Mesendoderm (in vitro differentiated cells): ENCODE measurements at regions not wholly inside any gene's neighbourhood (a gene's known extent, or its start where the extent isn't known, plus 50 kb on each side); places are given as distances from the start of the nearest gene placed in this dataset.

Experiments
- DNase-seq: peaks from one replicate; pipeline ENCODE4 v3.0.0; 2013
- H2AK5ac ChIP-seq: 2 replicates; pipeline ENCODE4 v1.6.1; 2013; ENCODE audit warnings: low read length, inconsistent platforms
- H2BK120ac ChIP-seq: 2 replicates; pipeline ENCODE4 v1.6.1; 2013; ENCODE audit warnings: low read depth, mild to moderate bottlenecking, low read length, moderate library complexity, mixed read lengths
- H2BK15ac ChIP-seq: replicated peaks from 2 replicates; pipeline ENCODE4 v1.6.1; 2013; ENCODE audit warnings: low read depth, mild to moderate bottlenecking, moderate library complexity
- H2BK5ac ChIP-seq: 2 replicates; pipeline ENCODE4 v1.6.1; 2013; ENCODE audit warnings: low read length, inconsistent platforms
- H3K18ac ChIP-seq: 2 replicates; pipeline ENCODE4 v1.6.1; 2013; ENCODE audit warnings: mild to moderate bottlenecking, low read length, mixed read lengths
- H3K23ac ChIP-seq: one replicate; pipeline ENCODE4 v1.6.1; 2013; ENCODE audit warnings: low read length
- H3K27ac ChIP-seq: 2 replicates; pipeline ENCODE4 v1.5.1; 2013; ENCODE audit warnings: low read depth, mild to moderate bottlenecking, inconsistent platforms, low read length, moderate library complexity
- H3K27me3 ChIP-seq: 2 replicates; pipeline ENCODE4 v1.6.1; 2013; ENCODE audit warnings: low read length, control low read depth, mild to moderate bottlenecking, inconsistent platforms; ENCODE audit not compliant: insufficient read depth, poor library complexity
- H3K36me3 ChIP-seq: 2 replicates; pipeline ENCODE4 v1.6.1; 2013; ENCODE audit warnings: low read length, inconsistent platforms; ENCODE audit not compliant: control insufficient read depth, insufficient read depth
- H3K4ac ChIP-seq: one replicate; pipeline ENCODE4 v1.6.1; 2013; ENCODE audit warnings: low read depth, mild to moderate bottlenecking, low read length, moderate library complexity
- H3K4me1 ChIP-seq: 2 replicates; pipeline ENCODE4 v1.6.1; 2013; ENCODE audit warnings: low read depth, low read length, inconsistent platforms; ENCODE audit not compliant: control insufficient read depth
- H3K4me2 ChIP-seq: 2 replicates; pipeline ENCODE4 v1.6.1; 2013; ENCODE audit warnings: low read length
- H3K4me3 ChIP-seq: 2 replicates; pipeline ENCODE4 v1.5.1; 2013; ENCODE audit warnings: mild to moderate bottlenecking, low read length
- H3K56ac ChIP-seq: one replicate; pipeline ENCODE4 v1.6.1; 2013; ENCODE audit warnings: low read length
- H3K79me1 ChIP-seq: 2 replicates; pipeline ENCODE4 v1.6.1; 2013; ENCODE audit warnings: low read length, inconsistent platforms
- H3K79me2 ChIP-seq: 2 replicates; pipeline ENCODE4 v1.6.1; 2013; ENCODE audit warnings: mild to moderate bottlenecking, low read length; ENCODE audit not compliant: control insufficient read depth, insufficient read depth
- H3K9ac ChIP-seq: 2 replicates; pipeline ENCODE4 v1.6.1; 2013; ENCODE audit warnings: low read length, inconsistent platforms
- H4K5ac ChIP-seq: one replicate; pipeline ENCODE4 v1.6.1; 2013; ENCODE audit warnings: low read length
- H4K8ac ChIP-seq: one replicate; pipeline ENCODE4 v1.6.1; 2013; ENCODE audit warnings: low read depth, mild to moderate bottlenecking, control low read depth, low read length, moderate library complexity
- WGBS: extraction: QIAGEN DNeasy Blood & Tissue Kit; methylation state at CpG from one replicate; pipeline ENCODE4 v1.1.7; 2013; ENCODE audit warnings: low lambda C conversion rate, missing lambda C conversion rate; ENCODE audit not compliant: insufficient coverage; ENCODE audit errors: extremely low coverage; 5-methylcytosine and 5-hydroxymethylcytosine counted together

DNA sequence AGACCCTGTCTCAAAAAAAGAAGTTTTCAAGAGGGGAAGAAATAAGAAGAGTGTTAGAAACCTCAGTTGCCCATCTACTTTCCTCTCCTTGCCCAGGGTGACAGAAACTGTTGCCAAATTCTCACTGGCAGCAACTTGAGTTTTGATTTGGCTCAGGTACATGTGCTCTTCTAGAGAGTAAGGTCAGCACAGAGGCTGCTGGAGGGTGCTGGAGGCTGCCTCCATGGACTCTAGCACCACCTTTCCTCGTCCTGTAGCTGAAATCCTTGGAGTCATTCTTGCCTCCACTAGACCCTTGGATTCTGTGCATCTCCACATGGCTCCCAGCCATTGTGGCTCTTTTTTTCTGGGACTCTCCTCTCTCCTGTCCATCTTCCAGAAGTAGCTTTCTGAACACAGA, 149.1 kb downstream of the TM9SF2 start:
- H3K36me3 ChIP-seq = no peaks in the 10 kb centered on the region
- H3K18ac ChIP-seq = no peak overlapping the region
- no peaks in the 10 kb centered on the region for H3K4me1 ChIP-seq
- H3K4me2 ChIP-seq = no peak overlapping the region
- no peak overlapping the region for H2AK5ac ChIP-seq
- no peak overlapping the region for H3K4me3 ChIP-seq
- no peak overlapping the region for H3K23ac ChIP-seq
- no peak overlapping the region for H2BK15ac ChIP-seq
- no peak overlapping the region for H4K8ac ChIP-seq
- no peak overlapping the region for H3K27ac ChIP-seq
- H3K4ac ChIP-seq = no peak overlapping the region
- H3K27me3 ChIP-seq = no peaks in the 10 kb centered on the region
- no peaks in the 10 kb centered on the region for H3K79me2 ChIP-seq
- no CpG with 5 or more reads among the region's 1 CpG for WGBS
- no peak overlapping the region for H3K9ac ChIP-seq
- no peak overlapping the region for H3K56ac ChIP-seq
- H4K5ac ChIP-seq = no peak overlapping the region
- no peak for DNase-seq
- no peak overlapping the region for H2BK5ac ChIP-seq
- no peaks in the 10 kb centered on the region for H3K79me1 ChIP-seq
- no peak overlapping the region for H2BK120ac ChIP-seq

DNA sequence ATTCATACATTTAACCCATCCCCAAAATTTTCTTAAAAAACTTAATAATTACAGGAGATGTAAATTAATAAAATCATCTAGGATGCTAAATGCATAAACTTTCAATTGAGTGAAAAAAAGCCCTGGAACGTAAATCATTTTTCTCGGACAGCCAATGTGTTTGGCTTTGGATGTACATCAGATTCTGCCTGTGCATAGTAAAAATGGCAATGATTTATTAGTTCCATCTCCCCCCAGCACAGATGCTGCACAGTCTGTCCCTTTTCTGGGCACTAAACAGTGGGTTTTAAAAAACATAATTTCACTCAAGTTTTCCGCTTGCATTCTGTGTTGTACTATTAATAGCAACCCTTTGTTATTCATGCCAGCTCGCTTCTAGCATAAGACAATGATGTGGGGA, 147.7 kb downstream of the TM9SF2 start:
- H3K18ac ChIP-seq = no peak overlapping the region
- no CpG with 5 or more reads among the region's 4 CpGs for WGBS

DNA sequence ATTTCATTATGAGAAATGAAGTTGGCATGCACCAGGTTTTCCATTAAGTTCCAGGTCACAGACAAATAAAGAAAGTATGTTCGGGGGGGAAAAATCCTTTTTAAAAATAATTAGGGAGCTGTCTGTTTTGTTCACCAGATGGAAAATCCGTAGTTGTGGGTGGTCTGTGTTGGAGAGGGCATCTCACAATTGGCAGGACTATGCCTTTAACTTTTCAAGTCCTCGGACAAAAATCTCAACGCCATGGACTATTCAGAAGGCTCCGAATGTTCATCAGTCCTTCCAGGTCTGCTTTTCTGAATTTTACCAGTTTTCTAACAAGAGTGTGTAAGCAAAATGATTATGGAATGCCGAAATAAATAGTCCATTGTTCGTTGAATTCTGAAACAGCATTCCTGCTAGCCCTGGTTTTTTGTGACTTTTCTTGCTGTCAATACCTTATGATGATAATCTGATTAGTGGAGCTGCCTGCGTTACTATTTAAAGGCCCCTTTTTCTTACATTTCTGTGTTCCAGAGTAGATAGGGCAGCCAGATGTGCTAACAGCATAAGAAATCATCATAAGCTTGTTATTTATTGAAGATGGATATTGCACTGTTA, 146.9 kb downstream of the TM9SF2 start:
- H3K4me2 ChIP-seq = no peak overlapping the region
- H3K4ac ChIP-seq = no peak overlapping the region
- H3K56ac ChIP-seq = no peak overlapping the region
- no peak overlapping the region for H3K27ac ChIP-seq
- H3K4me3 ChIP-seq = no peak overlapping the region
- H2BK120ac ChIP-seq = no peak overlapping the region
- no peak for DNase-seq
- H2AK5ac ChIP-seq = no peak overlapping the region
- no peaks in the 10 kb centered on the region for H3K36me3 ChIP-seq
- H4K8ac ChIP-seq = no peak overlapping the region
- no peaks in the 10 kb centered on the region for H3K4me1 ChIP-seq
- H3K18ac ChIP-seq = no peak overlapping the region
- no peaks in the 10 kb centered on the region for H3K79me1 ChIP-seq
- no peak overlapping the region for H3K9ac ChIP-seq
- no peaks in the 10 kb centered on the region for H3K79me2 ChIP-seq
- no CpG with 5 or more reads among the region's 8 CpGs for WGBS
- no peak overlapping the region for H2BK15ac ChIP-seq
- H3K27me3 ChIP-seq = no peaks in the 10 kb centered on the region
- H3K23ac ChIP-seq = no peak overlapping the region
- no peak overlapping the region for H4K5ac ChIP-seq
- H2BK5ac ChIP-seq = no peak overlapping the region

More for the DNA sequence above, 147.7 kb downstream of the TM9SF2 start:
- Histone ChIP-seq H2BK15ac (no peak overlapping the region), H3K4me3 (no peak overlapping the region), H3K4me2 (no peak overlapping the region), H3K56ac (no peak overlapping the region), H3K9ac (no peak overlapping the region), H4K8ac (no peak overlapping the region), H2AK5ac (no peak overlapping the region), H3K79me2 (no peaks in the 10 kb centered on the region), H3K79me1 (no peaks in the 10 kb centered on the region), H4K5ac (no peak overlapping the region), H3K27me3 (no peaks in the 10 kb centered on the region), H2BK5ac (no peak overlapping the region), H3K36me3 (no peaks in the 10 kb centered on the region), H3K27ac (no peak overlapping the region), H3K23ac (no peak overlapping the region), H3K4ac (no peak overlapping the region), H3K4me1 (no peaks in the 10 kb centered on the region), H2BK120ac (no peak overlapping the region)
- no peak for DNase-seq

DNA sequence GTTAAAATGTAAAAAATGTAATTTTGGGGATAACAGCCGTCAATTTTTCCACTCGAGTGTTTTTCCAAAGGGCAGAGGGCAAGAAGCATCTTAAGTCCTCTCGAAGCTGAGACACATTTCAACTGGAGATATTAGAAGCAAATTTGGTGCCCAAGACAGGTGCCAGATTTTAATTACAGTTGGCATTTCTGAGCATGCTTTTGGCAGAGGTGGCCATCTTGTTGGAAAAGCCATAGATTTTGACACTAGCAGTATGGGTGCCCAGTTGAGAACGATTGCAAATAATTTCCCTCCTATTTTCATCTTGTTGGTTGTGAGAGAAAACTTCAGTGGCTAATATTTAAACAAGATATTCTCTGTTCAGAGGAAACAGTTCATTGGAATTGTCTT, 146.3 kb downstream of the TM9SF2 start:
- H3K4me3 ChIP-seq = no peak overlapping the region
- no peak overlapping the region for H4K5ac ChIP-seq
- H2BK120ac ChIP-seq = no peak overlapping the region
- no peak overlapping the region for H3K23ac ChIP-seq
- no peak overlapping the region for H3K9ac ChIP-seq
- H3K79me1 ChIP-seq = no peaks in the 10 kb centered on the region
- no peak overlapping the region for H2BK15ac ChIP-seq
- H3K36me3 ChIP-seq = no peaks in the 10 kb centered on the region
- no peak overlapping the region for H3K18ac ChIP-seq
- no peak overlapping the region for H2AK5ac ChIP-seq
- no peak overlapping the region for H3K27ac ChIP-seq
- no peak for DNase-seq
- H2BK5ac ChIP-seq = no peak overlapping the region
- no peak overlapping the region for H3K4me2 ChIP-seq
- no peak overlapping the region for H4K8ac ChIP-seq
- no peaks in the 10 kb centered on the region for H3K27me3 ChIP-seq
- no peak overlapping the region for H3K56ac ChIP-seq
- no peaks in the 10 kb centered on the region for H3K79me2 ChIP-seq
- no CpG with 5 or more reads among the region's 4 CpGs for WGBS
- no peaks in the 10 kb centered on the region for H3K4me1 ChIP-seq
- H3K4ac ChIP-seq = no peak overlapping the region

DNA sequence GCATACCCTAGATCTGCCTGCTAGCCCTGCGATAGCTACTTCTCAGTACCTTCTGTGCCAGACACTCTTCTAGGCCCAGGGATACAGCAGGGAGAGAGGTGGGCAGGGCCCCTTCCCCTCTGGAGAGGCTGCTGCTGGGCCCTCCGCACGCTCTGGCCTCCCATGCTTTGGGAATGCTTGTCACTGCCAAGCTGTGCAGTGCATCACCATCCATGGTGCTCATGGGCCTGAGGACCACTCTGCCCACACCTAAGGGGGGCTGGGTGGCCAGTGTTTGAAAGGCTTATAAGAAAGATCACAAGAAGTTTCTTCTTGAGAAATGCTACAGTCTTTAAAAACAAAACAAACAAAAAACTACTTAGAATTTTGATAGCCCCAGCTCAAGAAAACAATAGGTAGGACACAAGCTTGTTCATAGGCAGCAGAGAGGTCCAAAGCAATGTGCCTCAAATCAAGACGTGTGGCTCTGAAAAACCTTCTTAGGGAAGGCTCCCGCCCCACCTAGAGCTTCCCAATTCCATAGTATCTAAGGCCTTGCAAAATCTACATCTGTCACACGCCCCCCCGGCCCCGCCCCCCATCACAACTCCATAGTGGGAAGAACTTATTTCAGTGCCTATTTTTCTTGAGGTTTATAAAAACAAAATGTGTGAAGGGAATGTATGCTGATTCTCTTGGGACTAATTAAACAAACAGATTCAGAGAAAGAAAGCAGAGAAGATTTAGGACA, 145.8 kb downstream of the TM9SF2 start:
- no peak overlapping the region for H3K18ac ChIP-seq
- H3K79me1 ChIP-seq = no peaks in the 10 kb centered on the region
- H3K27ac ChIP-seq = no peak overlapping the region
- no peak overlapping the region for H4K8ac ChIP-seq
- H2BK5ac ChIP-seq = no peak overlapping the region
- H3K79me2 ChIP-seq = no peaks in the 10 kb centered on the region
- H3K4me3 ChIP-seq = no peak overlapping the region
- no peak overlapping the region for H2AK5ac ChIP-seq
- no peak overlapping the region for H2BK120ac ChIP-seq
- DNase-seq = no peak
- no CpG with 5 or more reads among the region's 8 CpGs for WGBS
- H2BK15ac ChIP-seq = no peak overlapping the region
- no peak overlapping the region for H3K23ac ChIP-seq
- H4K5ac ChIP-seq = no peak overlapping the region
- H3K27me3 ChIP-seq = no peaks in the 10 kb centered on the region
- H3K56ac ChIP-seq = no peak overlapping the region
- no peaks in the 10 kb centered on the region for H3K4me1 ChIP-seq
- H3K4ac ChIP-seq = no peak overlapping the region
- no peak overlapping the region for H3K4me2 ChIP-seq
- H3K9ac ChIP-seq = no peak overlapping the region
- H3K36me3 ChIP-seq = no peaks in the 10 kb centered on the region

DNA sequence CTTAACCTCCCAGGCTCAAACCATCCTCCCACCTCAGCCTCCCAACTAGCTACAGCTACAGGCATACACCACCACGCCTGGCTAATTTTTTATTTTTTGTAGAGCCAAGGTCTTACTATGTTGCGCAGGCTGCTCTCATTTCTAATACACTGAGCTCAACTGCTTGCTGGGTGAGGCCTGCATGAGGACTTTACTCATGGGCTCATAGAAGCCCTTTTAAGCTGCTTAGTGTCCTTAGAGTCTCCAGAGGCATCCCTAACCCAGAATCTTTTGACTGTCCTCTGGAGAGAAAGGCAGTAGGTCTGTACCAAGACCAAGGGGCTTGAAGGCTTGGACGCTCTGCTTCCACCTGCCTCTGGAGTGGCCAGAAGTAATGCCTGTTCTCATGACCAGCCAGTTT, 141.6 kb downstream of the TM9SF2 start:
- no CpG with 5 or more reads among the region's 3 CpGs for WGBS

More for the DNA sequence above, 141.6 kb downstream of the TM9SF2 start:
- no peak overlapping the region for H3K56ac ChIP-seq
- no peak overlapping the region for H3K9ac ChIP-seq
- H3K23ac ChIP-seq = no peak overlapping the region
- H3K27me3 ChIP-seq = no peaks in the 10 kb centered on the region
- no peaks in the 10 kb centered on the region for H3K4me1 ChIP-seq
- no peak overlapping the region for H4K8ac ChIP-seq
- H3K18ac ChIP-seq = no peak overlapping the region
- no peak overlapping the region for H3K27ac ChIP-seq
- no peak overlapping the region for H3K4ac ChIP-seq
- no peaks in the 10 kb centered on the region for H3K36me3 ChIP-seq
- no peak for DNase-seq
- H3K4me2 ChIP-seq = no peak overlapping the region
- no peak overlapping the region for H2BK15ac ChIP-seq
- H3K79me2 ChIP-seq = no peaks in the 10 kb centered on the region
- H3K79me1 ChIP-seq = no peaks in the 10 kb centered on the region
- H4K5ac ChIP-seq = no peak overlapping the region
- no peak overlapping the region for H2AK5ac ChIP-seq
- H3K4me3 ChIP-seq = no peak overlapping the region
- H2BK120ac ChIP-seq = no peak overlapping the region
- H2BK5ac ChIP-seq = no peak overlapping the region
